ENCODE measurements at regions not wholly inside any gene's neighbourhood (a gene's known extent, or its start where the extent isn't known, plus 50 kb on each side); places are given as distances from the start of the nearest gene placed in this dataset.
A peak's percentile ranks its signal among the peaks of the same experiment; 100 is the strongest.

GRCh38 chrX:39716401-39716800 is 381.4 kb downstream of the BCOR start:
- no peak overlapping the region for H3K14ac ChIP-seq (ENCODE audit: insufficient read depth, low read length)
- peaks cover 50 to 70% of the 10 kb centered on the region in 2 experiments for H3K9me3 Mint-ChIP-seq
- no peak overlapping the region for H3K4me2 ChIP-seq (ENCODE audit: insufficient read depth, insufficient read length, low read length)
- H3K4me1 Mint-ChIP-seq, result peaks cover 7 to 9% of the 10 kb centered on the region in 2 experiments
- no peaks in the 10 kb centered on the region for H3K27me3 Mint-ChIP-seq (ENCODE audit: low read depth)
- H3K4me3 Mint-ChIP-seq, result peak overlapping the region in 1 of 2 experiments; percentile 35; a peak in 1 of 5 replicates
- H2AFZ ChIP-seq (ENCODE audit: low read length), result no peak overlapping the region
- H3K79me2 ChIP-seq (ENCODE audit: insufficient read depth, low read length), result no peaks in the 10 kb centered on the region
- no peaks in the 10 kb centered on the region for H4K20me1 ChIP-seq (ENCODE audit: control insufficient read depth, insufficient read depth, insufficient read length)
- no peak overlapping the region for H3K56ac ChIP-seq (ENCODE audit: insufficient read length, low read depth, low read length)
- H2BK120ac ChIP-seq (ENCODE audit: low read depth, low read length, poor library complexity, severe bottlenecking), result no peak overlapping the region
- H3K9me3 ChIP-seq (ENCODE audit: control insufficient read depth, low read depth, low read length), result no peaks in the 10 kb centered on the region
- no CpG with 5 or more reads among the region's 8 CpGs for WGBS (ENCODE audit: extremely low coverage, insufficient read length, low lambda C conversion rate)
- H3K9ac ChIP-seq (ENCODE audit: extremely low read depth, insufficient read length, low read length), result no peak overlapping the region
- H4K8ac ChIP-seq (replicated peaks; ENCODE audit: insufficient read length, low read depth, low read length), result no peak overlapping the region
- H4K5ac ChIP-seq (ENCODE audit: insufficient read length, low read depth, low read length), result no peak overlapping the region
- H2BK15ac ChIP-seq (ENCODE audit: low read depth, low read length), result no peak overlapping the region
- no peaks in the 10 kb centered on the region for H3K79me1 ChIP-seq (ENCODE audit: insufficient read depth, low read depth, low read length, poor library complexity, severe bottlenecking)
- H3K4me1 ChIP-seq (ENCODE audit: insufficient read depth, low read length), result no peaks in the 10 kb centered on the region
- H3K23me2 ChIP-seq (ENCODE audit: insufficient read length, low read depth, low read length, poor library complexity, severe bottlenecking), result no peaks in the 10 kb centered on the region
- H2BK5ac ChIP-seq (ENCODE audit: insufficient read length, low read length), result no peak overlapping the region
- H3T11ph ChIP-seq (ENCODE audit: low read length), result no peak overlapping the region
- H2BK12ac ChIP-seq (ENCODE audit: insufficient read length, low read depth, low read length), result no peak overlapping the region
- H3K4ac ChIP-seq (ENCODE audit: low read depth, low read length), result no peak overlapping the region
- no peak overlapping the region for H2BK20ac ChIP-seq (ENCODE audit: low read depth, low read length, poor library complexity, severe bottlenecking)
- H3K27ac ChIP-seq (ENCODE audit: insufficient read length, low read depth, low read length), result no peak overlapping the region
- no peak for TF ChIP-seq CTCF (conservative IDR thresholded peaks at IDR 0.05)
- H3K27ac Mint-ChIP-seq, result peak overlapping the region in 1 of 3 experiments; percentile 89; a peak in 3 of 7 replicates
- no peak overlapping the region for H3K18ac ChIP-seq (ENCODE audit: insufficient read length, low read depth, low read length)
- no peak overlapping the region for H2AK5ac ChIP-seq (ENCODE audit: insufficient read length, low read length)
- H3K36me3 Mint-ChIP-seq (ENCODE audit: insufficient read depth in 1 of 3, low read depth in 3 of 3), result peaks cover 0 to 2% (median 2%) of the 10 kb centered on the region in 3 experiments; a peak in 2 of 7 replicates
- no peak overlapping the region for H4K91ac ChIP-seq (ENCODE audit: insufficient read length, low read depth, low read length)
- no peak overlapping the region for H3K23ac ChIP-seq (ENCODE audit: insufficient read length, low read depth, low read length)
- H3K27me3 ChIP-seq (ENCODE audit: insufficient read depth, low read length), result no peaks in the 10 kb centered on the region
- DNase-seq, result no peak

All from H9 (cell line).